Spleen (tissue), 11 donors: ENCODE measurements at regions not wholly inside any gene's neighbourhood (a gene's known extent, or its start where the extent isn't known, plus 50 kb on each side); places are given as distances from the start of the nearest gene placed in this dataset.

Source experiments
- DNase-seq: peaks from one replicate; pipeline ENCODE4 v3.0.0-alpha.2; 2020
- H3K27ac ChIP-seq, 8 donors: fragments of 200-600 bp; sonication (generic) in 7 of 8; 1 replicate in 4 of 8; 2 replicates in 4 of 8; pipeline versions ENCODE4 v1.5.0 to v1.8.0; 2016 to 2021; ENCODE audit warnings: inconsistent platforms in 4 of 8, mild to moderate bottlenecking in 4 of 8, moderate library complexity in 1 of 8
- H3K27me3 ChIP-seq, 7 donors: fragments of 200-600 bp; sonication (generic) in 6 of 7; replicated peaks in 1 of 7; 1 replicate in 4 of 7; 2 replicates in 3 of 7; pipeline versions ENCODE4 v1.5.0 to v1.8.0; 2016 to 2021; ENCODE audit warnings: inconsistent platforms in 3 of 7, mild to moderate bottlenecking in 1 of 7
- H3K36me3 ChIP-seq, 6 donors: fragments of 200-600 bp; sonication (generic) in 5 of 6; 1 replicate in 4 of 6; 2 replicates in 2 of 6; pipeline versions ENCODE4 v1.5.0 to v1.8.0; 2016 to 2021; ENCODE audit warnings: inconsistent platforms in 2 of 6
- H3K4me1 ChIP-seq, 6 donors: fragments of 200-600 bp; sonication (generic) in 5 of 6; 1 replicate in 3 of 6; 2 replicates in 3 of 6; pipeline versions ENCODE4 v1.5.0 to v1.8.0; 2016 to 2021; ENCODE audit warnings: inconsistent platforms in 3 of 6
- H3K4me3 ChIP-seq, 8 donors: fragments of 200-600 bp; sonication (generic) in 7 of 8; 1 replicate in 4 of 8; 2 replicates in 4 of 8; pipeline versions ENCODE4 v1.5.0 to v1.8.0; 2016 to 2021; ENCODE audit warnings: inconsistent platforms in 4 of 8, mild to moderate bottlenecking in 4 of 8, moderate library complexity in 2 of 8
- H3K9me3 ChIP-seq, 8 donors: fragments of 200-600 bp; sonication (generic) in 7 of 8; 1 replicate in 4 of 8; 2 replicates in 4 of 8; pipeline versions ENCODE4 v1.5.0 to v1.8.0; 2016 to 2021; ENCODE audit warnings: inconsistent platforms in 4 of 8
- CTCF ChIP-seq, 11 experiments: fragments of 200-600 bp in 7 of 11; fragments of 450-650 bp in 4 of 11; sonication (generic) in 4 of 11; IDR thresholded peaks in 8 of 11; conservative IDR thresholded peaks in 3 of 11; 1 replicate in 7 of 11; 2 replicates in 4 of 11; pipeline versions ENCODE4 v1.4.0 to v1.8.0; 2016 to 2021; ENCODE audit warnings: antibody characterized with exemption in 11 of 11, inconsistent platforms in 4 of 11, mild to moderate bottlenecking in 1 of 11
- POLR2A ChIP-seq, 3 donors: fragments of 450-650 bp; IDR thresholded peaks; one replicate each; pipeline ENCODE4 v1.5.1; 2017; ENCODE audit warnings: antibody characterized with exemption in 3 of 3, mild to moderate bottlenecking in 1 of 3
- POLR2AphosphoS5 ChIP-seq, 3 donors: sonication (generic); formaldehyde crosslinking; IDR thresholded peaks; one replicate each; pipeline ENCODE4 v1.5.1; 2017; ENCODE audit warnings: antibody characterized with exemption in 3 of 3
- WGBS, 5 donors: extraction: QIAGEN DNeasy Blood & Tissue Kit in 3 of 5; methylation state at CpG; one replicate each; pipeline versions ENCODE4 v1.1.5 to v1.1.7; 2013 to 2018; 5-methylcytosine and 5-hydroxymethylcytosine counted together
- intact Hi-C: fragments of 100-400 bp; cut with DNase I; formaldehyde crosslinking; loops from one replicate; pipeline ENCODE4 v1.15.0; 2023; ENCODE audit warnings: low total_unique reads
- donor health status: healthy with polysubstance abuse.
- donor health status: DM: no; HTN: no; CAD: no; lungs with moderate emphysema.
- donor health status: DM: no; HTN: no; CAD: no.
- donor health status: Bipolar disorder and iron deficiency.
- donor health status: healthy.
- donor health status: DM: no; HTN: no; CAD: no.
- donor health status: DM: yes; HTN: yes; CAD: no.

DNA sequence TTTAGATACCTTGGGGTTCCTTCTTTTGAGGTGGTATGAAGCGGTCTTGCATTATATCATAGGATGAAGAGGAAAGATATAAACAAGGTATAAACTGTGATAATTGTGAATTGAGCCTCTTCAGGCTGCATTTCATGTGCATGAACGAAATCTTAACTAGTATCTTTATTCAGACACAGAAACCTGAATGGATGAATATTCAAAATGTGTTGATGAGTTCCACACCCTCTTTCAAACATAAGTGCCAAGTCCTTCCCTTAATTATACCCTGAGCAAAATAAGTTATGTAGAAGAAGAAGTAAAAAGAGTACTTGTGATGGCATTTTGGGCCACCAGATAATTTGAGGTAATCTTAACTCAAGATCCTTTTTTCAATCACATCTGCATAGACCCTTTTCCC is 103.1 kb upstream of the CFAP20DC start:
- 61 to 81% (median 73%) methylated on average over 2 of the region's 2 CpGs for WGBS, 5 donors
- Histone ChIP-seq H3K27ac (no peak overlapping the region), H3K4me1 (no peaks in the 10 kb centered on the region), H3K4me3 (no peak overlapping the region), H3K27me3 (no peaks in the 10 kb centered on the region), H3K9me3 (peaks cover 0 to 24% (median 16%) of the 10 kb centered on the region in 8 donors), H3K36me3 (no peaks in the 10 kb centered on the region)
- TF ChIP-seq CTCF (IDR thresholded peaks at IDR 0.05 in 8 of 11, conservative IDR thresholded peaks at IDR 0.05 in 3 of 11), result no peak
- TF ChIP-seq POLR2AphosphoS5 (IDR thresholded peaks at IDR 0.05), result no peak
- TF ChIP-seq POLR2A (IDR thresholded peaks at IDR 0.05), result no peak
- intact Hi-C loops, result no loop called here
- DNase-seq, result no peak

DNA sequence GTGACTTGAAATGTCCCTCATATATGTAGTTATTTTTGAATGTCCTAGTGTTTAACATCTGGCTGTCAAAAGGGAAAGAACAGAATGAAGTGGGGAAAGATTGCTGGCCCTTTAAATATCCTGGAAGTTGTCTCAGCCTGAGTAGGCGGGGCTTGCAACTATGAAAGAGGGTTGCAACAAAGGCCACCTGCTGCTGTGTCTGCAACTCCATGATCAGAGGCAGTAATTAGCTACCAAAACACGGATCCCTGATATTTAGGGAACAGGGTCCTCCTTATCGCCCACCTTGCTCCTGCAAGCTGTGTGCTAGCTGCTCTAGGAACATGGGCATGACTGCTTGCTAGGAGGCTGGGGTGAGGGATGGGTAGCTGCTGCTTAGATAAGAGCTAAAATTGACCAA is 100.2 kb upstream of the CFAP20DC start:
- Histone ChIP-seq H3K4me1 (no peaks in the 10 kb centered on the region), H3K4me3 (no peak overlapping the region), H3K27me3 (no peaks in the 10 kb centered on the region), H3K9me3 (peaks cover 0 to 37% (median 25%) of the 10 kb centered on the region in 8 donors), H3K27ac (no peak overlapping the region), H3K36me3 (no peaks in the 10 kb centered on the region)
- intact Hi-C loops, result no loop called here
- WGBS, 5 donors, result 60 to 81% (median 76%) methylated on average over 3 of the region's 3 CpGs
- TF ChIP-seq POLR2AphosphoS5 (IDR thresholded peaks at IDR 0.05), result no peak
- TF ChIP-seq CTCF (IDR thresholded peaks at IDR 0.05 in 8 of 11, conservative IDR thresholded peaks at IDR 0.05 in 3 of 11), result no peak
- TF ChIP-seq POLR2A (IDR thresholded peaks at IDR 0.05), result no peak
- DNase-seq, result no peak

DNA sequence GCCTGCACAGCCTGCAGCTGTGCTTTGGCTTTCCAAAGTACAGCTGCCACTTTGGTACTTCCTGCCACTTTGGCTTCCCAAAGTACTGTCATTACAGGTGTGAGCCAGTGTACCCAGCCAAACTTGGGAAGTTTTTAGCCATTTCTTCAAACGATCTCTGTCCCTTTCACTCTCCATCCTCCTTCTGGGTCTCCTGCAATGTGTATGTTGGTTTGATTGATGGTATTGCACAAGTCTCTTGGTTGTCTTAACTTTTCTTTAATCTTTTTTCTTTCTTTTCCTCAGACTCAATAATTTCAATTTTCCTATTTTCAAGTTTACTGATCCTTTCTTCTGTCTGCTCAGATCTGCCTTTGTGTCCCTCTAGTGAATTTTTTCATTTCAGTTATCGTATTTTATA is 99.3 kb upstream of the CFAP20DC start:
- Histone ChIP-seq H3K36me3 (no peaks in the 10 kb centered on the region), H3K27ac (no peak overlapping the region), H3K4me3 (no peak overlapping the region), H3K9me3 (peaks cover 0 to 37% (median 25%) of the 10 kb centered on the region in 8 donors), H3K4me1 (no peaks in the 10 kb centered on the region), H3K27me3 (no peaks in the 10 kb centered on the region)
- no peak for DNase-seq
- intact Hi-C loops, result no loop called here
- WGBS, 5 donors, result 79 to 94% (median 81%) methylated on average over 2 of the region's 2 CpGs
- no peak for TF ChIP-seq POLR2AphosphoS5 (IDR thresholded peaks at IDR 0.05)
- TF ChIP-seq CTCF (IDR thresholded peaks at IDR 0.05 in 8 of 11, conservative IDR thresholded peaks at IDR 0.05 in 3 of 11), result no peak
- no peak for TF ChIP-seq POLR2A (IDR thresholded peaks at IDR 0.05)

DNA sequence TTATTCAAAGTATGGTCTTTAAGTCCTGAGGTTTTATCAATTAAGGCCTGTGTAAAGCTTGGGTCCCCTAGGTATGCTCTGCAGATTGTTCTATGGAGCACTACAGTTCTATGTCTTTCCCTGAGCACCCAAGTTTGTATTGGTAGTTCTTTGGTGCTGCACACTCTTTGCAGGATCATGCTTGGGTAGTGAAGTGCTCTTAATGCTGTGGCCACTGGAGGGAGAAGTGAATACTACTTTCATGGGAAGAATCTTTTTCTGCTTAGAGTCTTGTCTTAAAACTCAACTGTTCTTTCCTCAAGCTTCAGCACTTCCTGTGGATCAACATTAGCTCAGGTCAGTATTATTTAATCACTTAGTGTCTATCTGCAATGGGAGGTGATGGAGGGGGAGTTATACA is 93.6 kb upstream of the CFAP20DC start:
- H3K27ac ChIP-seq, result no peak overlapping the region
- no peak for TF ChIP-seq CTCF (IDR thresholded peaks at IDR 0.05 in 8 of 11, conservative IDR thresholded peaks at IDR 0.05 in 3 of 11)
- no peak for TF ChIP-seq POLR2AphosphoS5 (IDR thresholded peaks at IDR 0.05)
- TF ChIP-seq POLR2A (IDR thresholded peaks at IDR 0.05), result no peak
- H3K27me3 ChIP-seq, result no peaks in the 10 kb centered on the region
- DNase-seq, result no peak
- intact Hi-C loops, result no loop called here
- no peak overlapping the region for H3K4me3 ChIP-seq
- H3K9me3 ChIP-seq, result peaks cover 0 to 17% (median 14%) of the 10 kb centered on the region in 8 donors
- H3K36me3 ChIP-seq, result no peaks in the 10 kb centered on the region
- no peaks in the 10 kb centered on the region for H3K4me1 ChIP-seq
